ENCODE measurements at regions not wholly inside any gene's neighbourhood (a gene's known extent, or its start where the extent isn't known, plus 50 kb on each side); places are given as distances from the start of the nearest gene placed in this dataset.

DNA sequence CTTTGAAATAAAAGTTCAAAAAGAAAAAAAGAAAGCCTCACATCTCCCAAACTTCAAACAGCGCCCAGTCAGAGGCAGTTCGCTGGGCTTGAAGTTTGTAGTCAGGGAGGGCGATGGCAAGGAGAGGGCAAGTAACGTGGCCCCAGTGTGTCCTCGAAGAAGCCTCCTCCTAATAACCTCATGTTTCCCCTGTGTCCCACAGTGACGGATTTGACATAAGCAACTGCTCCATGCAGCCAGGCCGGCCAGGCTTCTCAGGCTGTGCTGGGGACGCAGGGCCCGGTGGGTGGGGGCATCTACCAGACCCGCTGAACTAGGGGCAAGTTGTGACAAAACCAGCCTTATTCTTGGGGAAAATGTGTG, 172.2 kb downstream of the ERCC6L2 start:
- TF ChIP-seq, protein P1, sequence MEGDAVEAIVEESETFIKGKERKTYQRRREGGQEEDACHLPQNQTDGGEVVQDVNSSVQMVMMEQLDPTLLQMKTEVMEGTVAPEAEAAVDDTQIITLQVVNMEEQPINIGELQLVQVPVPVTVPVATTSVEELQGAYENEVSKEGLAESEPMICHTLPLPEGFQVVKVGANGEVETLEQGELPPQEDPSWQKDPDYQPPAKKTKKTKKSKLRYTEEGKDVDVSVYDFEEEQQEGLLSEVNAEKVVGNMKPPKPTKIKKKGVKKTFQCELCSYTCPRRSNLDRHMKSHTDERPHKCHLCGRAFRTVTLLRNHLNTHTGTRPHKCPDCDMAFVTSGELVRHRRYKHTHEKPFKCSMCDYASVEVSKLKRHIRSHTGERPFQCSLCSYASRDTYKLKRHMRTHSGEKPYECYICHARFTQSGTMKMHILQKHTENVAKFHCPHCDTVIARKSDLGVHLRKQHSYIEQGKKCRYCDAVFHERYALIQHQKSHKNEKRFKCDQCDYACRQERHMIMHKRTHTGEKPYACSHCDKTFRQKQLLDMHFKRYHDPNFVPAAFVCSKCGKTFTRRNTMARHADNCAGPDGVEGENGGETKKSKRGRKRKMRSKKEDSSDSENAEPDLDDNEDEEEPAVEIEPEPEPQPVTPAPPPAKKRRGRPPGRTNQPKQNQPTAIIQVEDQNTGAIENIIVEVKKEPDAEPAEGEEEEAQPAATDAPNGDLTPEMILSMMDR (conservative IDR thresholded peaks at IDR 0.05; ENCODE audit: low read depth, low read length): no peak
- H3K4me3 ChIP-seq (ENCODE audit: low read depth, low read length): no peak overlapping the region
- no peak for DNase-seq (ENCODE audit: low read depth)

GRCh38 chr9:96047116-96047639, 171.7 kb downstream of the ERCC6L2 start:
- no peak overlapping the region for H3K4me3 ChIP-seq (ENCODE audit: low read depth, low read length)
- DNase-seq (ENCODE audit: low read depth): no peak
- TF ChIP-seq, protein P1 (conservative IDR thresholded peaks at IDR 0.05; ENCODE audit: low read depth, low read length): no peak

DNA sequence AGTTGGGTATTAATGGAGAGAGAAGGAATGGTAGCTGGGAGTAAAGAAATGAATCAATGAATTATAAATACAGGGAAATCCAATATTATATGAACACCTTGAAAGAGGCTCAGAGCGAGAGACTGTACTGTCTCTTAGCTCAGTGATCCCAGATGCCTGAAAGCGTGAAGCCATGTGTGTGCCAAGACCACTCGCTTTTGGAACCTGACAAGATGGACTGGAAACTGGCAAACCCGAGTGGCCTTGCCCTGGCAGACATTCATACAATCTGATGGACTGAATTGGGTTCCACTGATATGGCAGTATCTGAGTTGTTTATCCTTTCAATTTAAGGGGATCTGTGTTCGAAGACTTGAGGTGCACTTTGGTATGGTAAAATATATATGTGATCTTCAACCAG, 170.3 kb downstream of the ERCC6L2 start:
- TF ChIP-seq, protein P1 (conservative IDR thresholded peaks at IDR 0.05; ENCODE audit: low read depth, low read length): no peak

GRCh38 chr9:96044401-96044800, 168.9 kb downstream of the ERCC6L2 start:
- no peak for DNase-seq (ENCODE audit: low read depth)
- H3K4me3 ChIP-seq (ENCODE audit: low read depth, low read length): no peak overlapping the region
- TF ChIP-seq, protein P1 (conservative IDR thresholded peaks at IDR 0.05; ENCODE audit: low read depth, low read length): no peak

More for the DNA sequence above, 170.3 kb downstream of the ERCC6L2 start:
- no peak overlapping the region for H3K4me3 ChIP-seq (ENCODE audit: low read depth, low read length)
- no peak for DNase-seq (ENCODE audit: low read depth)

GRCh38 chr9:96040591-96041461, 165.3 kb downstream of the ERCC6L2 start:
- TF ChIP-seq, protein P1 (conservative IDR thresholded peaks at IDR 0.05; ENCODE audit: low read depth, low read length): no peak
- no peak overlapping the region for H3K4me3 ChIP-seq (ENCODE audit: low read depth, low read length)
- no peak for DNase-seq (ENCODE audit: low read depth)

DNA sequence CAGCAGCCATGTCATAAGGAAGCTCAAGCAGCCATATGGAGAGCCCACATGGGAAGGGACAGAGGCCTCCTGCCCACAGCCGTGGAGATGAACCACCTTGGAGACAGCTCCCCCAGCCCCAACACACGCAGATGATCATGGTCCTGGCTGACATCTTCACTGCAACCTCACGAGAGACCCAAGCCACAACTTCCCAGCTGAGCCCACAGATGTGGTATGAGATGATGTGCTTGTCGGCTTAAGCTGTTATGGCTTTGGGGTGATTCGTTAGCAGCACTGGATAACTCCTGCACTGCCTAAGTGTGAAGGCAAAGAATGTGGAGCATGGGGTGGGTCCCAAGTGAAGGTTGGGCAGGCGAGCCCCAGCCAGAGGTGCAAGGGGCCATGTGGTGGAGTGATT, 163.4 kb downstream of the ERCC6L2 start:
- TF ChIP-seq, protein P1 (conservative IDR thresholded peaks at IDR 0.05; ENCODE audit: low read depth, low read length): no peak
- H3K4me3 ChIP-seq (ENCODE audit: low read depth, low read length): no peak overlapping the region
- no peak for DNase-seq (ENCODE audit: low read depth)

- no peak overlapping the region for H3K4me3 ChIP-seq (ENCODE audit: low read depth, low read length)
- TF ChIP-seq, protein P1 (conservative IDR thresholded peaks at IDR 0.05; ENCODE audit: low read depth, low read length): no peak
- no peak for DNase-seq (ENCODE audit: low read depth)
Observed at GRCh38 chr9:96038271-96038670, 162.8 kb downstream of the ERCC6L2 start.

All from choroid plexus epithelial cell (primary cell).